ENCODE measurements at regions not wholly inside any gene's neighbourhood (a gene's known extent, or its start where the extent isn't known, plus 50 kb on each side); places are given as distances from the start of the nearest gene placed in this dataset.
"Not testable (repeated sequence)": the region's sequence is repeated elsewhere in the genome, so short reads cannot be mapped to it uniquely, and the experiment has no call there.

- TF ChIP-seq CTCF (IDR thresholded peaks at IDR 0.05); TEAD4 (CRISPR knock-in tag; IDR thresholded peaks at IDR 0.05); CREM (CRISPR knock-in tag; IDR thresholded peaks at IDR 0.05): not testable (repeated sequence)
Measured at GRCh38 chr10:38615596-38615995, 521.5 kb downstream of the ZNF37A start.
